Naive thymus-derived CD4-positive, alpha-beta T cell (primary cell): ENCODE measurements at regions not wholly inside any gene's neighbourhood (a gene's known extent, or its start where the extent isn't known, plus 50 kb on each side); places are given as distances from the start of the nearest gene placed in this dataset.

Experiments used
- ATAC-seq: fragments of 150-1000 bp; cut with Tn5 transposase; 2 replicates; pipeline ENCODE4 v1.10.0; 2021; ENCODE audit warnings: mild to moderate bottlenecking, moderate library complexity
- CTCF ChIA-PET: fragments of 350-600 bp; sonication (Branson Sonifier 250); formaldehyde crosslinking; loops from one replicate; lab custom pipeline; 2021; ENCODE audit warnings: antibody characterized with exemption; lab: Charles Lee
- POLR2A ChIA-PET: fragments of 350-600 bp; sonication (Branson Sonifier 250); formaldehyde crosslinking; loops from one replicate; lab custom pipeline; 2021; ENCODE audit warnings: antibody characterized with exemption, inconsistent platforms; lab: Charles Lee
- DNase-seq, 9 donors: peaks; one replicate each; pipeline versions ENCODE4 v3.0.0 to v3.0.0-alpha.2; 2020 to 2022; ENCODE audit warnings: mixed read lengths in 1 of 9
- H3K27ac ChIP-seq: one replicate; pipeline ENCODE4 v1.7.0; 2013; ENCODE audit warnings: mild to moderate bottlenecking, low read depth, low read length, moderate library complexity
- H3K27me3 ChIP-seq, 2 donors: one replicate each; pipeline ENCODE4 v1.7.0; 2013; ENCODE audit warnings: low read length in 2 of 2, mild to moderate bottlenecking in 2 of 2, moderate library complexity in 2 of 2; ENCODE audit not compliant: control insufficient read depth in 2 of 2, insufficient read depth in 2 of 2
- H3K36me3 ChIP-seq, 3 experiments: 1 replicate in 2 of 3; 2 replicates in 1 of 3; pipeline ENCODE4 v1.7.0; 2013; ENCODE audit warnings: low read length in 3 of 3, mild to moderate bottlenecking in 3 of 3, moderate library complexity in 1 of 3; ENCODE audit not compliant: insufficient read depth in 3 of 3, control insufficient read depth in 2 of 3
- H3K4me1 ChIP-seq, 2 donors: one replicate each; pipeline ENCODE4 v1.7.0; 2013; ENCODE audit warnings: low read length in 2 of 2, mild to moderate bottlenecking in 2 of 2, moderate library complexity in 1 of 2; ENCODE audit not compliant: control insufficient read depth in 2 of 2, insufficient read depth in 2 of 2
- H3K4me3 ChIP-seq: 2 replicates; pipeline ENCODE4 v1.7.0; 2013; ENCODE audit warnings: mild to moderate bottlenecking, low read length
- H3K9me3 ChIP-seq, 3 experiments: 1 replicate in 2 of 3; 2 replicates in 1 of 3; pipeline ENCODE4 v1.7.0; 2013; ENCODE audit warnings: low read length in 3 of 3; ENCODE audit not compliant: control insufficient read depth in 2 of 3
- H3K27ac Mint-ChIP-seq, 9 donors: one replicate each; pipeline ENCODE4 v1.8.0; 2020 to 2022; ENCODE audit warnings: mixed read lengths in 9 of 9, mild to moderate bottlenecking in 8 of 9, moderate library complexity in 5 of 9, inconsistent platforms in 2 of 9
- H3K27me3 Mint-ChIP-seq, 5 donors: one replicate each; pipeline ENCODE4 v1.8.0; 2021 to 2022; ENCODE audit warnings: mixed read lengths in 5 of 5, mild to moderate bottlenecking in 1 of 5
- H3K36me3 Mint-ChIP-seq, 5 donors: one replicate each; pipeline ENCODE4 v1.8.0; 2020 to 2022; ENCODE audit warnings: mixed read lengths in 5 of 5, mild to moderate bottlenecking in 3 of 5, inconsistent platforms in 1 of 5
- H3K4me1 Mint-ChIP-seq, 7 donors: one replicate each; pipeline ENCODE4 v1.8.0; 2020 to 2022; ENCODE audit warnings: mixed read lengths in 7 of 7, mild to moderate bottlenecking in 3 of 7, inconsistent platforms in 1 of 7
- H3K4me3 Mint-ChIP-seq, 10 donors: one replicate each; pipeline ENCODE4 v1.8.0; 2020 to 2022; ENCODE audit warnings: mild to moderate bottlenecking in 10 of 10, mixed read lengths in 10 of 10, moderate library complexity in 6 of 10, inconsistent platforms in 2 of 10
- H3K9me3 Mint-ChIP-seq, 11 donors: one replicate each; pipeline ENCODE4 v1.8.0; 2020 to 2022; ENCODE audit warnings: mixed read lengths in 11 of 11, mild to moderate bottlenecking in 4 of 11, inconsistent platforms in 1 of 11, moderate library complexity in 1 of 11
- intact Hi-C, 2 donors: fragments of 100-400 bp; cut with micrococcal nuclease; formaldehyde crosslinking; loops; one replicate each; pipeline ENCODE4 v1.15.1; 2023

- H3K36me3 ChIP-seq, result no peaks in the 10 kb centered on the region
- DNase-seq (no peak), ATAC-seq (peak; percentile 40)
- no peak overlapping the region for H3K4me3 ChIP-seq
- no peak overlapping the region for H3K27ac ChIP-seq
- H3K9me3 ChIP-seq, result no peaks in the 10 kb centered on the region
- Mint-ChIP-seq H3K36me3 (no peaks in the 10 kb centered on the region), H3K4me1 (no peaks in the 10 kb centered on the region), H3K9me3 (peaks cover 0 to 7% (median 0%) of the 10 kb centered on the region in 11 donors), H3K27me3 (peaks cover 3 to 26% (median 17%) of the 10 kb centered on the region in 5 donors), H3K27ac (no peak overlapping the region), H3K4me3 (no peak overlapping the region)
- ChIA-PET CTCF (no interaction called here), POLR2A (no interaction called here)
- intact Hi-C loops, result no loop called here
- no peaks in the 10 kb centered on the region for H3K4me1 ChIP-seq
- H3K27me3 ChIP-seq, result no peaks in the 10 kb centered on the region
Observed at GRCh38 chr14:57038689-57039088, 228.4 kb upstream of the OTX2 start.

DNA sequence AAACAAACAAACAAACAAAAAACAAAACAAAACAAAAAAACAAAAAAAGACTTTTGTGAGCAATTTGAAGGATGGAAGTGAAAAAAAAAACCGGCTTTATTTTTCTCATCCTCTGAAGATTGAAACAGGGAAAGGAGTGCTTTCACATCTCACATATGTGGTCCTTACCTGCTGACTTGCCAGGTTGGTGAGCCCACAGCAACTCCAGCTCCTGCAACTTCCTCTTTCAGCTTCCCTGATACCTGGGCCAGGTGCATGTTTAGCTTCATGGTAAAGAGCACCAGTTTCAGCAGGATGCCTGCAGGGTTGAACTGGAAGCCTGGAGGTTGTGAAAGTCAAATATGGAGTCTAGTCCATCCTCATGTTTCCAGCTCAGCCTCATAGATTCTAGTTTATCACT, 221.2 kb upstream of the OTX2 start:
- H3K4me1 ChIP-seq, result no peaks in the 10 kb centered on the region
- DNase-seq (no peak), ATAC-seq (no peak)
- Mint-ChIP-seq H3K27ac (no peak overlapping the region), H3K9me3 (peaks cover 0 to 31% (median 11%) of the 10 kb centered on the region in 11 donors), H3K4me1 (peaks cover 0 to 1% (median 0%) of the 10 kb centered on the region in 7 donors), H3K4me3 (no peak overlapping the region), H3K36me3 (peaks cover 0 to 6% (median 0%) of the 10 kb centered on the region in 5 donors), H3K27me3 (peaks cover 6 to 57% (median 32%) of the 10 kb centered on the region in 5 donors)
- H3K9me3 ChIP-seq, result no peaks in the 10 kb centered on the region
- no peaks in the 10 kb centered on the region for H3K27me3 ChIP-seq
- ChIA-PET CTCF (interaction anchor here (0.6 kb wide), 1 partner anchor 151 kb away, joined by 3 read pairs; no protein-coding TSS in a partner anchor), POLR2A (no interaction called here)
- H3K4me3 ChIP-seq, result no peak overlapping the region
- intact Hi-C loops, result no loop called here
- no peak overlapping the region for H3K27ac ChIP-seq
- no peaks in the 10 kb centered on the region for H3K36me3 ChIP-seq

GRCh38 chr14:57029620-57030253, 219.5 kb upstream of the OTX2 start:
- H3K4me1 Mint-ChIP-seq, result peaks cover 0 to 1% (median 0%) of the 10 kb centered on the region in 7 donors
- peaks cover 2 to 31% (median 11%) of the 10 kb centered on the region in 11 donors for H3K9me3 Mint-ChIP-seq
- peaks cover 0 to 6% (median 0%) of the 10 kb centered on the region in 5 donors for H3K36me3 Mint-ChIP-seq
- intact Hi-C loops, result no loop called here
- no peaks in the 10 kb centered on the region for H3K4me1 ChIP-seq
- H3K27ac Mint-ChIP-seq, result no peak overlapping the region
- no peak overlapping the region for H3K4me3 ChIP-seq
- H3K36me3 ChIP-seq, result no peaks in the 10 kb centered on the region
- H3K4me3 Mint-ChIP-seq, result no peak overlapping the region
- ChIA-PET POLR2A (no interaction called here), CTCF (interaction anchor here (1.0 kb wide), 1 partner anchor 22 kb away, joined by 3 read pairs; no protein-coding TSS in a partner anchor)
- H3K27ac ChIP-seq, result no peak overlapping the region
- H3K9me3 ChIP-seq, result no peaks in the 10 kb centered on the region
- H3K27me3 ChIP-seq, result no peaks in the 10 kb centered on the region
- no peak for ATAC-seq
- no peak for DNase-seq
- H3K27me3 Mint-ChIP-seq, result peaks cover 6 to 53% (median 30%) of the 10 kb centered on the region in 5 donors

DNA sequence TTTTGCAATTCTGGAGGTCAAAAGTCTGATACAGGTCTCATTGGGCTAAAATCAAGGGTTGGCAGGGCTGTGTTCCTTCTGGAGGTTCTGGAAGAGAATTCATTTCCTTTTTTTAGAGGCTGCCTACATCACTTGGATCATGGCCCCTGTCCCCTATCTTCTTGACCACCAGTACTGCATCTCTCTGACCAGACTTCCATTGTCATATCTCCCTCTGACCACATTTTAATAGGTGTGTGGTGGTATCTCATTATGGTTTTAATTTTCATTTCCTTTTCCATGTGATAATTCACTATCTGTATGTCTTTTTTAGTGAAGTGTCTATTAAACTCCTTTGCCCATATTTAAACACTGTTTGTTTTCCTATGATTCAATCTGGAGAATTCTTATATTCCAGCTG, 215.2 kb upstream of the OTX2 start:
- POLR2A ChIA-PET, result no interaction called here
- no peaks in the 10 kb centered on the region for H3K27me3 ChIP-seq
- no peaks in the 10 kb centered on the region for H3K36me3 ChIP-seq
- no peak for DNase-seq
- no peak overlapping the region for H3K27ac ChIP-seq
- CTCF ChIA-PET, result no interaction called here
- Mint-ChIP-seq H3K27ac (no peak overlapping the region), H3K27me3 (peaks cover 3 to 30% (median 7%) of the 10 kb centered on the region in 5 donors), H3K4me1 (no peaks in the 10 kb centered on the region), H3K4me3 (no peak overlapping the region), H3K9me3 (peaks cover 0 to 20% (median 3%) of the 10 kb centered on the region in 11 donors), H3K36me3 (peaks cover 0 to under 1% (median 0%) of the 10 kb centered on the region in 5 donors)
- ATAC-seq, result no peak
- H3K4me1 ChIP-seq, result no peaks in the 10 kb centered on the region
- intact Hi-C loops, result no loop called here
- no peaks in the 10 kb centered on the region for H3K9me3 ChIP-seq
- no peak overlapping the region for H3K4me3 ChIP-seq

- CTCF ChIA-PET, result no interaction called here
- peaks cover 0 to 16% (median 2%) of the 10 kb centered on the region in 11 donors for H3K9me3 Mint-ChIP-seq
Observed at GRCh38 chr14:57022608-57023007, 212.3 kb upstream of the OTX2 start.

GRCh38 chr14:57018065-57018464, 207.8 kb upstream of the OTX2 start:
- Histone ChIP-seq H3K4me1 (no peaks in the 10 kb centered on the region), H3K4me3 (no peak overlapping the region), H3K9me3 (no peaks in the 10 kb centered on the region), H3K36me3 (no peaks in the 10 kb centered on the region), H3K27me3 (no peaks in the 10 kb centered on the region), H3K27ac (no peak overlapping the region)
- no peak overlapping the region for H3K4me3 Mint-ChIP-seq
- H3K27me3 Mint-ChIP-seq, result peaks cover 0 to 22% (median 0%) of the 10 kb centered on the region in 5 donors
- CTCF ChIA-PET, result no interaction called here
- no peaks in the 10 kb centered on the region for H3K4me1 Mint-ChIP-seq
- ATAC-seq (no peak), DNase-seq (no peak)
- intact Hi-C loops, result no loop called here
- peaks cover 0 to 5% (median 0%) of the 10 kb centered on the region in 5 donors for H3K36me3 Mint-ChIP-seq
- H3K9me3 Mint-ChIP-seq, result peaks cover 0 to 32% (median 8%) of the 10 kb centered on the region in 11 donors
- no peak overlapping the region for H3K27ac Mint-ChIP-seq
- POLR2A ChIA-PET, result no interaction called here

More at GRCh38 chr14:57022608-57023007, 212.3 kb upstream of the OTX2 start:
- no peak for ATAC-seq
- DNase-seq, result no peak
- H3K27ac ChIP-seq, result no peak overlapping the region
- H3K27me3 ChIP-seq, result no peaks in the 10 kb centered on the region
- H3K27me3 Mint-ChIP-seq, result peaks cover 0 to 24% (median 3%) of the 10 kb centered on the region in 5 donors
- no peak overlapping the region for H3K4me3 Mint-ChIP-seq
- H3K9me3 ChIP-seq, result no peaks in the 10 kb centered on the region
- no peaks in the 10 kb centered on the region for H3K4me1 Mint-ChIP-seq
- no peaks in the 10 kb centered on the region for H3K36me3 ChIP-seq
- intact Hi-C loops, result no loop called here
- H3K4me3 ChIP-seq, result no peak overlapping the region
- POLR2A ChIA-PET, result no interaction called here
- H3K27ac Mint-ChIP-seq, result no peak overlapping the region
- no peaks in the 10 kb centered on the region for H3K4me1 ChIP-seq
- H3K36me3 Mint-ChIP-seq, result no peaks in the 10 kb centered on the region

DNA sequence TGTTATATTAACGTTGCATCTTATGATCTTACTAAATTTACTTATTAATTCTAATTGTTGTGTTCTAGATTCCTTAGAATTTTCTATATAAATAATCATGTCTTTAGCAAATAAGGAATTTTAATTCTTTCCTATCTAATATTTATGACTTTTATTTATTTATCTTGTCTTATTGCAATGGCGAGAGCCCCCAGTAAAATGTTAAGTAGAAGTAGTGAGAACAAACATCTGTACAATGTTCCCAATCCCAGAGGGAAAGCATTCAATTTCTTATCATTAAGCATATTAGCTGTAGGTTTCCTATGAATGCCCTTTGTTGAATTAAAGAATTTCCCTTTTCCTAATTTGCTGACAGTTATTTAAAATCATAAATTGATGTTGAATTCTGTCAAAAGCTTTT, 203.7 kb upstream of the OTX2 start:
- no peak overlapping the region for H3K4me3 Mint-ChIP-seq
- no peaks in the 10 kb centered on the region for H3K4me1 ChIP-seq
- no peaks in the 10 kb centered on the region for H3K36me3 ChIP-seq
- no peaks in the 10 kb centered on the region for H3K9me3 ChIP-seq
- no peaks in the 10 kb centered on the region for H3K4me1 Mint-ChIP-seq
- H3K27me3 Mint-ChIP-seq, result peaks cover 0 to 23% (median 9%) of the 10 kb centered on the region in 5 donors
- peaks cover 0 to 44% (median 11%) of the 10 kb centered on the region in 11 donors for H3K9me3 Mint-ChIP-seq
- no peak overlapping the region for H3K27ac ChIP-seq
- peaks cover 0 to 5% (median 0%) of the 10 kb centered on the region in 5 donors for H3K36me3 Mint-ChIP-seq
- POLR2A ChIA-PET, result no interaction called here
- DNase-seq (no peak), ATAC-seq (no peak)
- intact Hi-C loops, result no loop called here
- no peaks in the 10 kb centered on the region for H3K27me3 ChIP-seq
- no peak overlapping the region for H3K27ac Mint-ChIP-seq
- CTCF ChIA-PET, result no interaction called here
- no peak overlapping the region for H3K4me3 ChIP-seq
